VCaP (cell line): ENCODE measurements at regions not wholly inside any gene's neighbourhood (a gene's known extent, or its start where the extent isn't known, plus 50 kb on each side); places are given as distances from the start of the nearest gene placed in this dataset.

Experiments
- H3K27ac ChIP-seq: fragments of 450-650 bp; 2 replicates; pipeline ENCODE4 v1.5.1; 2017
- TF ChIP-seq, protein P1 (sequence below): fragments of 450-650 bp; conservative IDR thresholded peaks from 2 replicates; pipeline ENCODE4 v1.5.1; 2017; ENCODE audit warnings: mild to moderate bottlenecking, moderate library complexity

DNA sequence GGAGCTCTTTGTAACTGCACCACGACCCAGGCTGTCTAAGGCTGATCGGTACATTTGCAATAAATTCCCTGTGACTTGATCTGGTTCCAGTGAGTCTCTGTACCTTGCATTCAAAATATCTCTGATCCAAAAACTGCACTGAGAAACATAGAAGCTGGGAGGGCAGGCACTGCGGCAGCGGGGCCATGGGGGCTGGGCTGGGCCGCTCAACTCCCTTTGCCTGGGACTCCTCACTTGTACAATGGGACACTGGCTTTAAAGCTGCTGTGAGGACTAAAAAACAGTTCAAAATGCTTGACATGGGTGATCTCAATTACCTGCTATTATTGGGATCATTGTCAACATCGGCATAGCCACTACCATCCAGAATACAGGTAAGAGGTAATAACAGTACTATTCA is 644.0 kb downstream of the AJAP1 start:
- TF ChIP-seq, protein P1, sequence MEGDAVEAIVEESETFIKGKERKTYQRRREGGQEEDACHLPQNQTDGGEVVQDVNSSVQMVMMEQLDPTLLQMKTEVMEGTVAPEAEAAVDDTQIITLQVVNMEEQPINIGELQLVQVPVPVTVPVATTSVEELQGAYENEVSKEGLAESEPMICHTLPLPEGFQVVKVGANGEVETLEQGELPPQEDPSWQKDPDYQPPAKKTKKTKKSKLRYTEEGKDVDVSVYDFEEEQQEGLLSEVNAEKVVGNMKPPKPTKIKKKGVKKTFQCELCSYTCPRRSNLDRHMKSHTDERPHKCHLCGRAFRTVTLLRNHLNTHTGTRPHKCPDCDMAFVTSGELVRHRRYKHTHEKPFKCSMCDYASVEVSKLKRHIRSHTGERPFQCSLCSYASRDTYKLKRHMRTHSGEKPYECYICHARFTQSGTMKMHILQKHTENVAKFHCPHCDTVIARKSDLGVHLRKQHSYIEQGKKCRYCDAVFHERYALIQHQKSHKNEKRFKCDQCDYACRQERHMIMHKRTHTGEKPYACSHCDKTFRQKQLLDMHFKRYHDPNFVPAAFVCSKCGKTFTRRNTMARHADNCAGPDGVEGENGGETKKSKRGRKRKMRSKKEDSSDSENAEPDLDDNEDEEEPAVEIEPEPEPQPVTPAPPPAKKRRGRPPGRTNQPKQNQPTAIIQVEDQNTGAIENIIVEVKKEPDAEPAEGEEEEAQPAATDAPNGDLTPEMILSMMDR, result no peak
- H3K27ac ChIP-seq, result no peak overlapping the region

DNA sequence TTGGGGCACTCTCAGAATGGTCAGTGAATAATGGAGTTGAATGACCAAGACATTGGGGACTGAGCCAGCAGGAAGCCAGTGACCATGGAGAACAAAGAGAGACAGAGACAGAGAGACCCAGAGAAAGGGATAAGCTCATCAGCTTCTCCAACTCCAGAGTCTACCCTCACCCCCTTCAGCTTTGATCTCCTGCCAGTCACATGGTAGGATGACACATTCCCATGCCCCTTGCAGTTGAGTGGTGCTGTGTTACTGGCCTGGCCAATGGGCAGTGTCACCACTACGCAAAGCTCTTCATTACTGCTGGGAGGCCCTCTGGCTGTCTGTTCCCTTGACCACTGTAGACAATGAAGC is 643.5 kb downstream of the AJAP1 start:
- TF ChIP-seq, protein P1, result no peak

DNA sequence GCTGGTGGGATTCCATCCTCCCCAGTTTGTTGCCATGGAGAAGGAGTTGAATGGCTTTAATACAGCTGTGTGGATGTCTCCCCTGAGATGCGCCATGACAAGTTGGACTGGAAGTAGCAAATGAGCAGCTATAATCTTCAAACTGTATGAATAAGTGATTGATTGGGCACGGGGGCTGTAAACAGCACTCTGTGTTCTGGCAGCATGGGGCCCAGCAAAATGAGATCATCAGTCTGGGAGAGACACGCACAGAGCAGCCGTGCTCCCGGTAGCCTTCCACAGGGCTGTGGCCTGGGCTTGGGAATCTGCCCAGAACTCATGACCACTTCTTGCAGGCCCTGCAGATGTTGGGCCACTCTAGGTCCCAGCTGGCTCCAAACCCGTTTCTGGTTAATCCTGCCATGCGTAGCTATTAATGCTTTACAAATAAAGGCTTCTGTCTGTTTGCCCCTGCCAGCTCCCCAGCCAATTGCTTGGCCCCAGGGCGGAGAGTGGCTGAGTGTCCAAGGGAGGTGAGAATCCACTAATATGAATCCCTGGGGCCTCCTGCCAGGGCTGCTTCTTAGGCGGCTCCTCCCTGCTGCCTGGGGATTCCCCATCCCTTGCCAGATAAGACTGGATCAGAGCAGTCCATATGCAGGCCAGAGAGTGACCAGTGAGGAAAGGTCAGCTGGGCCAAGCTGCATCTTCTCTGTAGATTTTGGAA is 642.9 kb downstream of the AJAP1 start:
- H3K27ac ChIP-seq, result no peak overlapping the region
- TF ChIP-seq, protein P1, result no peak

More for the DNA sequence above, 643.5 kb downstream of the AJAP1 start:
- no peak overlapping the region for H3K27ac ChIP-seq

DNA sequence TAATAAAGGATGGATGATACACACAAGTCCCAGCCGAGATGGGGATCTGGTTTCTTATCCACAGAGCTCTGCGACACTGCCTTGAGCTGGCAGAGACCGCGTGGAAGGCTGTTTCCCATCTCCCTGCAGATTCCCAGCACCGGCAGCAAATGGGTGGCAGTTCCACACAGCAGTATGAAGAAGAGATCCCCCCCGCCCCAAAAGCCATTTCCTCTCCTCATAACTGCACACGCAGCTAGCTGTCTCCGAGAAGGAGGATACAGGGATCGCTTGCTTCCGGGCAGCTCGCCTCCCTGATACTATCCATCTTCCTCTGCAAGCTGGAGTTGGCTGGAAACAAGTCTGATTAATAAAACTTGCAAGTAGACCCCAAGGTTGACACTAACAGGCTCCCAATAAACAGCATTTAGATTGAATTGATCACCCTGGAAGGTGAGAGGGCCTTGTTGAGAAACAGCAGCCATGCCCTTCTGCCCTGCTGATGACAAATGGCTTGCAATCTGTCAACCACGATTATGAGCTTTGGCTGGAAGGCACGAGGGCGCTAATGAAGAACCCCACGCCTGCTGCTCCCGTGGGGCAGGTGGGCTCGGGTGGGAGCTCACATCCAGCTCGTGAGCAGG is 642.3 kb downstream of the AJAP1 start:
- H3K27ac ChIP-seq, result no peak overlapping the region
- TF ChIP-seq, protein P1, result no peak

DNA sequence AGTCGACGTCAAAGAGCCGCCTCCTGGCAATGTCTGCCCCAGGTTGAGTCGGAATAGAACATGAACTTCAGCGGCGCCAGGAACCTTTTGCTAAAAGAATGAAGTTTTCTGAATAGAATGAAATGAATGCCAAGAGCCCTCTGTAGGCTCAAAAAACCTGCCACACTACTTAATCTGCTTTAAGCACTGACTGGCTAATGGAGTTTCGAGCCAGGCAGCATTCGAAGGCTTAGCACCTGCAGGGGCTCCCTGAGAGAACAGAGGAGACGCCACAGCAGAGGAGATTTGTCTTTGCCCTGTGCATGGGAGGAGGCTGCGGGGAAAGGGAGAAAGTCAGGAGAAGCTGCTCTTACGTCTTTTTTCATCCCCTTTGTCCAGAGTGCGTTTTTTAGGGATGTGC is 641.7 kb downstream of the AJAP1 start:
- no peak overlapping the region for H3K27ac ChIP-seq
- TF ChIP-seq, protein P1, result no peak

DNA sequence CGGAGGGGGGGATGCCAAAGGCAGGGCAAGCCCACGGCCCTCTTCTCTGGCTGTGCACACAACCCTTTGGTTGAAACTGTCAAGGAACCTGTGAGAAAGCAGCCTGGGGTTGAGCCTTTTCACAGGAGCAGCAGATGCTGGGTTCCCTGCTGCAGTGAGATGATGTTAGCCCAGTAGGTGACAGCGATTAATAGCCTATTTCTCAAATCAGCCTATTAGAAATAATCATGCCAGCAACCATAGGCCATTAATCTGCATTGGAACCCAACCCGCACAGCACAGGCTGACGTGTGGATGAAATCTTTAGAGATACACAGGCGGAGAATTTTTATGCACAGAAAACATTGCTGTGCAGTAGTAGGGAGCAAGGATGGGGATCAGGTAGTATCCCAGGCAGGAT is 637.5 kb downstream of the AJAP1 start:
- no peak overlapping the region for H3K27ac ChIP-seq
- TF ChIP-seq, protein P1, result no peak

DNA sequence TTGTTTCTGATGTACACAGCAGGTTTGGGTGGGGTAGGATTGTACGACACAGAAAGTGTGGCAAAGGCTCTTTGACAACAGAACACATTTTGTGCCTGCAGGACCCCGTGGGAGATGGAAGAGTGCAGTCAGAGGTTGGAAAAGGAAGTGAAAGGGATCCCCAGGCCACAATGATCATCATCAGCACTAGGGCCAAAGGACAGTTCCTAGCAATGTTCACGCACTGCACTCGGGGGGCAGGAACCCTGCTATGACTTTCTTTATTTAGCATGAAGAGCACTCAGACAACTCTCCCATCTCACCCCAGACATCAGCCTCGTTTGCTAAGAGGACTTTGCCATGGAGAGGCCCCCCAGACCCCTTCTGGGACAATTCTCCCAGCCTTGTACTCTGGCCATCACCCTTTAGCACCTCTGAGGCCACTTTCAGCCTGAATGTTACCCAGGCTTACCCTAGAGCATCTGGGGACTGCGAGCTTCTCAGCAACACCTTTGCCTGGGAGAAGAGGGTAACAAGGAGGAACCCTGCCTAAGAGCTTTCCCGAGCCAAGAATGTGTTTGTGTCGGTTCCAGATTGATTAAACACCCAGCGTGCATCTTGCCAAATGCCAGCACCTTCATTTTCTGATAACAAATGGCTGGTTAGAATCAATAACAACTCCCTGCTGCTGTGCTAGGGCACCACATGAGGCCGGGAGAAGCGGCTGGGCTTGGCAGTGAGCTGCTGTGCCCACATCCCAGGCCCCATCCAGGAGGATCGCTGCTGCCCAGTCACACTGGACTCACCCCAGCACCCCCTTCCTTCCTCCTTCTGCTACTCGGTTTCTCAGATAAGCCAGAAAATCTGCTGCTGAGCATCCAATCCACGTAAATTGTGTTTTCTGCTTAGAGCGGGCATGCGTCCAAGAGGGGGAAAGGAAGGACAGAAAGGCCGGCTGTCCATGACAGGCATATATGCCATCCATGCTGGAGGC is 633.1 kb downstream of the AJAP1 start:
- H3K27ac ChIP-seq, result no peak overlapping the region
- TF ChIP-seq, protein P1, result no peak
